Calu3 (cell line): ENCODE measurements at regions not wholly inside any gene's neighbourhood (a gene's known extent, or its start where the extent isn't known, plus 50 kb on each side); places are given as distances from the start of the nearest gene placed in this dataset.

Experiments
- BruUV-seq: library from RNA; stranded (reverse); fragments of 400-500 nt; replicated peaks from 2 replicates; lab custom pipeline; 2021; lab: Mats Ljungman, UMichigan
- CTCF ChIA-PET: fragments of 300-600 bp; sonication (Branson Sonifier 250); formaldehyde crosslinking; loops from one replicate; lab custom pipeline; 2022; ENCODE audit warnings: antibody characterized with exemption; lab: Charles Lee
- DNase-seq: peaks from one replicate; pipeline ENCODE4 v3.0.0; 2022
- H3K27ac Mint-ChIP-seq: one replicate; pipeline ENCODE4 v1.8.0; 2022; ENCODE audit warnings: mixed read lengths; ENCODE audit not compliant: unreplicated experiment
- H3K27me3 Mint-ChIP-seq: one replicate; pipeline ENCODE4 v1.8.0; 2022; ENCODE audit warnings: mixed read lengths; ENCODE audit not compliant: unreplicated experiment
- H3K36me3 Mint-ChIP-seq: one replicate; pipeline ENCODE4 v1.8.0; 2022; ENCODE audit warnings: mild to moderate bottlenecking, moderate library complexity, mixed read lengths; ENCODE audit not compliant: insufficient read depth, unreplicated experiment
- H3K4me1 Mint-ChIP-seq: one replicate; pipeline ENCODE4 v1.8.0; 2022; ENCODE audit warnings: mild to moderate bottlenecking, low read depth, mixed read lengths; ENCODE audit not compliant: unreplicated experiment
- H3K4me3 Mint-ChIP-seq: one replicate; pipeline ENCODE4 v1.8.0; 2022; ENCODE audit warnings: mild to moderate bottlenecking, low read depth, moderate library complexity, mixed read lengths; ENCODE audit not compliant: unreplicated experiment
- H3K9me3 Mint-ChIP-seq: one replicate; pipeline ENCODE4 v1.8.0; 2022; ENCODE audit warnings: low read depth, mixed read lengths; ENCODE audit not compliant: unreplicated experiment
- intact Hi-C: fragments of 100-400 bp; cut with micrococcal nuclease; formaldehyde crosslinking; loops from one replicate; pipeline ENCODE4 v1.10.0; 2022; ENCODE audit not compliant: unreplicated experiment
- TF ChIP-seq, protein P1 (sequence below): fragments of 200-600 bp; IDR thresholded peaks from one replicate; pipeline ENCODE4 v1.8.0; 2022; ENCODE audit warnings: antibody characterized with exemption; ENCODE audit not compliant: unreplicated experiment

DNA sequence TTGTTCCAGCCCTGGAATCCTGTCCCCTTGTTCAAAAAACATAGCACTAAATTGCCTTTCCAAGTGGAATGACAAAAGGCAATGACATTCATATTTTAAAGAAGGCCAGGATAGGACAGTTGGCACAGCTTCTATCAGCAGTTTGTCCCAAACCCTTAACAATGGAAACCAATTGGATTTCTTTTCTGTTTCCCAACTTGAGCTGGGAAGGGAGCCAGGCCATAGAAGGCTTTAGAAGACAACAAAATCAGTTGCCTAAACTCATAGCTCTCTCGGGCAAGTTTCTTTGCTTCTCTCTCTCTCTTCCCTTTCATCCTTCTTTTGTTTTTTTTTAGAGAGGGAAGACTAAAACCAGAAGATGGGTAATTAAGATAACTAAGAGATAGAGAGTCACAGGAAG lies 227.7 kb upstream of the TPRG1 start:
- no TSS peak for BruUV-seq
- CTCF ChIA-PET = interaction anchor here (1.2 to 1.7 kb wide), 2 partner anchors 8 to 10 kb away, joined by 3 to 4 read pairs; no protein-coding TSS in a partner anchor
- no peak for DNase-seq
- Mint-ChIP-seq H3K36me3 (peaks cover 17% of the 10 kb centered on the region), H3K27me3 (no peaks in the 10 kb centered on the region), H3K9me3 (no peaks in the 10 kb centered on the region), H3K27ac (no peak overlapping the region), H3K4me3 (no peak overlapping the region), H3K4me1 (peaks cover 12% of the 10 kb centered on the region)
- TF ChIP-seq, protein P1, sequence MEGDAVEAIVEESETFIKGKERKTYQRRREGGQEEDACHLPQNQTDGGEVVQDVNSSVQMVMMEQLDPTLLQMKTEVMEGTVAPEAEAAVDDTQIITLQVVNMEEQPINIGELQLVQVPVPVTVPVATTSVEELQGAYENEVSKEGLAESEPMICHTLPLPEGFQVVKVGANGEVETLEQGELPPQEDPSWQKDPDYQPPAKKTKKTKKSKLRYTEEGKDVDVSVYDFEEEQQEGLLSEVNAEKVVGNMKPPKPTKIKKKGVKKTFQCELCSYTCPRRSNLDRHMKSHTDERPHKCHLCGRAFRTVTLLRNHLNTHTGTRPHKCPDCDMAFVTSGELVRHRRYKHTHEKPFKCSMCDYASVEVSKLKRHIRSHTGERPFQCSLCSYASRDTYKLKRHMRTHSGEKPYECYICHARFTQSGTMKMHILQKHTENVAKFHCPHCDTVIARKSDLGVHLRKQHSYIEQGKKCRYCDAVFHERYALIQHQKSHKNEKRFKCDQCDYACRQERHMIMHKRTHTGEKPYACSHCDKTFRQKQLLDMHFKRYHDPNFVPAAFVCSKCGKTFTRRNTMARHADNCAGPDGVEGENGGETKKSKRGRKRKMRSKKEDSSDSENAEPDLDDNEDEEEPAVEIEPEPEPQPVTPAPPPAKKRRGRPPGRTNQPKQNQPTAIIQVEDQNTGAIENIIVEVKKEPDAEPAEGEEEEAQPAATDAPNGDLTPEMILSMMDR = no peak
- intact Hi-C loops = no loop called here

DNA sequence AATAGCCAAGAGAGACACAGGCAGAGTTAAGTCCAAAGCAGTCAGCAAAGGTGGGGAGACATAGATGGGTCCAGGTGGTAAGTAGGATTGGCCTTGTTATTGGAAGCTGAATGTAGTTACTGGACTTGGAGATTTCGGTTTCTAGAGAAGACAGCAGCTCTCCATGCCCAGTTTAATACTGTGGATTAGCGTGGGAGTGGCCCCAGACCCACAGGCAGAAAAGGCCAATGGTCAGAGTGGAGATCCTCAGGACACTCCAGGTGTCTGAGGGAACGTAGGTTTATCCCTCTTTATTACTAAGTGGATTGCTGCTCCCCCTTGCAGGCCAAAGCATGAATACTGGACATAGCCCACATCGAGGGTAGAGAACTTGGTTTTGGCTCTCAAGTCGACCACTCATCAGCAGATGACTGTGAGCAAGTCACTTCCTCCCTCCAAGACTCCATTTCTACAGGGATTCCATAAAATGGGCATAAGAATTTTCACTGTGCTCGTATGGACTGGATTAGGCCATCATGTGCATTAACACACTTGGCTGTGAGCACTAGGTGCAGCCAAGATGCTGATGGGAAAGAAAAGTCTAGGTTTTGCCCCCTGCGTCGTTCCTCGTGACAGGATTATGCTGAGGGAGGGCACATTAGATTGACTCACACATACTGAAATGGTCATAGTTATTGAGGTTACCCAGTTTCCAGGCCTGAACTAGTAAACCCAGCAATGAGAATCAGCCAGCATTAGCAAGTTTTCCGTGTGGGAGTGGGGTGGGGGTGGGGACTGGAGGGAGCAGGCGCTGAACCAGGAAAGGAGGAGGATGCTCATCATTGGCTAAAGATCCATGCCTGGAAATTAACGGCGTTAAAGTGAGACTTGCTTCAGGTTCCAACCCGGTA lies 225.2 kb upstream of the TPRG1 start:
- Mint-ChIP-seq H3K9me3 (no peaks in the 10 kb centered on the region), H3K4me3 (peak overlapping the region; percentile 62), H3K4me1 (peaks cover 37% of the 10 kb centered on the region), H3K36me3 (peaks cover 31% of the 10 kb centered on the region), H3K27me3 (no peaks in the 10 kb centered on the region), H3K27ac (no peak overlapping the region)
- intact Hi-C loops = loop anchor here (5.0 kb wide), 1 partner anchor 1566 kb away; the partner anchor contains the start of gene IL1RAP
- TF ChIP-seq, protein P1 = no peak
- CTCF ChIA-PET = interaction anchor here (0.6 to 3.5 kb wide), 4 partner anchors 138 to 1209 kb away, joined by 3 to 31 read pairs (median 4); no protein-coding TSS in a partner anchor
- BruUV-seq = no TSS peak
- DNase-seq = no peak

DNA sequence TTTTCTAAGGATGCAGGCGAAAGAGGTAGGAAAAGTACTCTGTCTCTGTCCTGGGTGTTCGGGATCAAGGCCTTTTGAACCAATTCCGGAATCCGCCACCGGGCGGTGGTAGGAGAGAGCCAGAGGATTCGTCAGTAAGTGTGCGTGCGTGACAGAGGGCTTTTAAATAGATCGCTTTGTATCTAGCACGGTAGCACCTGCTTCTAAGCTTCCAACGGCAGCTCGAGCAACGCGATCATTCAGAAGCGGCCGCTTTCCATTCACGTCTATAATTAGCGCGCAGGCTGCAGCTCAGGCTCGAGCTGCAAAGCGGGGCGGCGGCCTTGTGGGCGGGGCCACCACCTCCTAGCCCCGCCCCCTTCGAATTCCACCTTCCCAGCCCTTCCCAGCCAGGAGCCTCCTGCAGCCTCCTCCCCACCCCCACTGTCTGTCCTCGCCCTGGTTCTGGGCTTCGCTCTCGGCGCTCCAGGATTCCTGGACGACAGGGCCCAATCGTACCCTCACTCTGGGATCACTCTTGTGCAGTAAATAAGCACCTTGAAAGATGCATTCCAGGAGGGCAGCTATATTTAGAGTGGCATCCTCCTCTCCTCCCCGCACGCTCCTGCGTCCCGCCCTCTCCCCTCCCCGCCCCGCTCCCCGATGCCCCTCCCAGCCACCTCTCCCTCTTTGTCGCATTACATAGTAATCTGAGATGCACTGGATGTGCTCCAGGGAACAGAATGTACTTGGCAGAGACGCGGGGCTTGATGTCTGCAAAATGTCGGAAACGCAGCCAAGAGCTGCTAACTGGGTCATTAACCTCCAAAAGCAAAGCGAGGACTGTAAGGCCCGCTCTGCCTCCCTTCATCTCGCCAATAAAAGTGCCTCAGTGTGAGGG lies 224.1 kb upstream of the TPRG1 start:
- peak; percentile 94 for DNase-seq
- H3K4me3 Mint-ChIP-seq = peak overlapping the region; percentile 62
- peak overlapping the region; percentile 90 for H3K27ac Mint-ChIP-seq
- TF ChIP-seq, protein P1 = peak; percentile 75
- no peaks in the 10 kb centered on the region for H3K9me3 Mint-ChIP-seq
- H3K36me3 Mint-ChIP-seq = peaks cover 31% of the 10 kb centered on the region
- H3K27me3 Mint-ChIP-seq = no peaks in the 10 kb centered on the region
- CTCF ChIA-PET = interaction anchor here (0.6 to 3.5 kb wide), 7 partner anchors 18 to 1210 kb away, joined by 3 to 31 read pairs (median 3); no protein-coding TSS in a partner anchor
- BruUV-seq = no TSS peak
- intact Hi-C loops = loop anchor here (2.0 to 5.0 kb wide), 2 partner anchors 651 to 1565 kb away; partner anchors contain the start of gene IL1RAP
- peaks cover 42% of the 10 kb centered on the region for H3K4me1 Mint-ChIP-seq
